IMR-90 (cell line): ENCODE measurements at regions not wholly inside any gene's neighbourhood (a gene's known extent, or its start where the extent isn't known, plus 50 kb on each side); places are given as distances from the start of the nearest gene placed in this dataset.

Source experiments
- ATAC-seq: fragments of 200-7000 bp; cut with Tn5 transposase; 2 replicates; pipeline ENCODE4 v1.9.1; 2020; ENCODE audit warnings: low read depth, mild to moderate bottlenecking, moderate library complexity
- BruUV-seq: library from RNA; stranded (reverse); fragments of 400-500 nt; replicated peaks from 2 replicates; lab custom pipeline; 2021; lab: Mats Ljungman, UMichigan
- CTCF ChIA-PET: fragments of 300-600 bp; formaldehyde crosslinking; extraction: SDS; loops from one replicate; lab custom pipeline; 2021; ENCODE audit warnings: antibody characterized with exemption; lab: Yijun Ruan, JAX
- POLR2A ChIA-PET: fragments of 300-600 bp; sonication (Branson Sonifier 250); formaldehyde crosslinking; loops from one replicate; lab custom pipeline; 2022; ENCODE audit warnings: antibody characterized with exemption; ENCODE audit not compliant: unreplicated experiment; lab: Charles Lee
- DNase-seq: peaks from one replicate; pipeline ENCODE4 v3.0.0; 2013
- H2AFZ ChIP-seq: replicated peaks from 2 replicates; pipeline ENCODE3; 2013; ENCODE audit warnings: low read length, mild to moderate bottlenecking; ENCODE audit not compliant: poor library complexity
- H2AK5ac ChIP-seq: 2 replicates; pipeline ENCODE4 v1.6.1; 2013; ENCODE audit warnings: low read depth, low read length, inconsistent platforms
- H2AK9ac ChIP-seq: replicated peaks from 2 replicates; pipeline ENCODE3; 2013; ENCODE audit warnings: mild to moderate bottlenecking, low read depth, low read length, moderate library complexity; ENCODE audit not compliant: poor library complexity
- H2BK120ac ChIP-seq: 2 replicates; pipeline ENCODE4 v1.6.1; 2013; ENCODE audit warnings: low read depth, low read length, inconsistent platforms
- H2BK15ac ChIP-seq: 3 replicates; pipeline ENCODE4 v1.6.1; 2013; ENCODE audit warnings: low read depth, low read length, inconsistent platforms
- H2BK20ac ChIP-seq: 2 replicates; pipeline ENCODE4 v1.6.1; 2013; ENCODE audit warnings: low read depth, mild to moderate bottlenecking, inconsistent platforms, low read length, moderate library complexity
- H2BK5ac ChIP-seq: 2 replicates; pipeline ENCODE4 v1.6.1; 2013; ENCODE audit warnings: mild to moderate bottlenecking, low read depth, low read length, inconsistent platforms; ENCODE audit not compliant: poor library complexity, severe bottlenecking
- H3K14ac ChIP-seq: replicated peaks from 2 replicates; pipeline ENCODE4 v1.6.1; 2013; ENCODE audit warnings: low read depth, low read length, inconsistent platforms
- H3K18ac ChIP-seq: 2 replicates; pipeline ENCODE4 v1.6.1; 2013; ENCODE audit warnings: low read depth, low read length, control low read depth
- H3K23ac ChIP-seq: 2 replicates; pipeline ENCODE4 v1.6.1; 2013; ENCODE audit warnings: low read depth, low read length, inconsistent platforms
- H3K27ac ChIP-seq: 2 replicates; pipeline ENCODE4 v1.5.1; 2013; ENCODE audit warnings: mild to moderate bottlenecking, control low read depth, low read length; ENCODE audit not compliant: insufficient read depth
- H3K27me3 ChIP-seq: 2 replicates; pipeline ENCODE4 v1.6.1; 2013; ENCODE audit warnings: low read length; ENCODE audit not compliant: control insufficient read depth, insufficient read depth
- H3K36me3 ChIP-seq: 2 replicates; pipeline ENCODE4 v1.6.1; 2013; ENCODE audit warnings: low read length, mixed read lengths; ENCODE audit not compliant: control insufficient read depth, insufficient read depth
- H3K4ac ChIP-seq: 2 replicates; pipeline ENCODE4 v1.6.1; 2013; ENCODE audit warnings: low read depth, low read length, inconsistent platforms
- H3K4me1 ChIP-seq: 2 replicates; pipeline ENCODE4 v1.6.1; 2013; ENCODE audit warnings: low read length, mixed read lengths; ENCODE audit not compliant: control insufficient read depth, insufficient read depth
- H3K4me2 ChIP-seq: 2 replicates; pipeline ENCODE4 v1.6.1; 2013; ENCODE audit warnings: low read depth, mild to moderate bottlenecking, control low read depth, low read length, moderate library complexity
- H3K4me3 ChIP-seq: 2 replicates; pipeline ENCODE4 v1.5.1; 2013; ENCODE audit warnings: low read depth, mild to moderate bottlenecking, control low read depth, low read length, moderate library complexity; ENCODE audit not compliant: insufficient read depth
- H3K56ac ChIP-seq: 2 replicates; pipeline ENCODE4 v1.6.1; 2013; ENCODE audit warnings: low read length, inconsistent platforms; ENCODE audit not compliant: insufficient read depth; ENCODE audit errors: extremely low read depth
- H3K79me1 ChIP-seq, 2 experiments: 2 replicates each; pipeline ENCODE4 v1.6.1; 2013; ENCODE audit warnings: low read length in 2 of 2, inconsistent platforms in 1 of 2, low read depth in 1 of 2
- H3K9ac ChIP-seq: 2 replicates; pipeline ENCODE4 v1.6.1; 2013; ENCODE audit warnings: low read depth, low read length, control low read depth
- H3K9me1 ChIP-seq: 2 replicates; pipeline ENCODE4 v1.6.1; 2013; ENCODE audit warnings: low read length, inconsistent platforms; ENCODE audit not compliant: insufficient read depth
- H3K9me3 ChIP-seq: 2 replicates; pipeline ENCODE4 v1.6.1; 2013; ENCODE audit warnings: low read length; ENCODE audit not compliant: control insufficient read depth, insufficient read depth
- H4K20me1 ChIP-seq: 2 replicates; pipeline ENCODE4 v1.6.1; 2013; ENCODE audit warnings: low read length, inconsistent platforms; ENCODE audit not compliant: insufficient read depth
- H4K5ac ChIP-seq: 2 replicates; pipeline ENCODE4 v1.6.1; 2013; ENCODE audit warnings: mild to moderate bottlenecking, low read depth, low read length, control low read depth
- H4K8ac ChIP-seq, 2 experiments: 2 replicates each; pipeline ENCODE4 v1.6.1; 2013; ENCODE audit warnings: low read depth in 2 of 2, low read length in 2 of 2, control low read depth in 1 of 2, inconsistent platforms in 1 of 2
- H4K91ac ChIP-seq: 2 replicates; pipeline ENCODE4 v1.6.1; 2013; ENCODE audit warnings: low read depth, low read length, inconsistent platforms; ENCODE audit not compliant: insufficient read depth
- BHLHE40 ChIP-seq: fragments of 150-350 bp; IDR thresholded peaks from 2 replicates; pipeline ENCODE4 v1.6.1; 2016; ENCODE audit warnings: mild to moderate bottlenecking, low read depth, low read length
- CEBPB ChIP-seq: IDR thresholded peaks from 2 replicates; pipeline ENCODE4 v1.6.1; 2012; ENCODE audit warnings: low read depth, low read length, improper control_type of control experiment
- CHD1 ChIP-seq: IDR thresholded peaks from 2 replicates; pipeline ENCODE4 v1.6.1; 2012; ENCODE audit warnings: low read depth, low read length, improper control_type of control experiment
- FOS ChIP-seq: fragments of 150-350 bp; IDR thresholded peaks from 2 replicates; pipeline ENCODE4 v1.6.1; 2016; ENCODE audit warnings: low read depth, low read length
- MAZ ChIP-seq: IDR thresholded peaks from 2 replicates; pipeline ENCODE4 v1.6.1; 2012; ENCODE audit warnings: low read depth, mild to moderate bottlenecking, low read length, improper control_type of control experiment, moderate library complexity, borderline replicate concordance
- MXI1 ChIP-seq: IDR thresholded peaks from 2 replicates; pipeline ENCODE4 v1.6.1; 2012; ENCODE audit warnings: low read depth, mild to moderate bottlenecking, low read length, moderate library complexity, borderline replicate concordance
- NFE2L2 ChIP-seq: fragments of 150-350 bp; IDR thresholded peaks from 2 replicates; pipeline ENCODE4 v1.6.1; 2016; ENCODE audit warnings: low read depth, mild to moderate bottlenecking, low read length
- RAD21 ChIP-seq: IDR thresholded peaks from 2 replicates; pipeline ENCODE4 v1.6.1; 2012; ENCODE audit warnings: low read length, improper control_type of control experiment
- RCOR1 ChIP-seq: IDR thresholded peaks from 2 replicates; pipeline ENCODE4 v1.6.1; 2012; ENCODE audit warnings: mild to moderate bottlenecking, low read length, improper control_type of control experiment; ENCODE audit not compliant: insufficient replicate concordance
- RFX5 ChIP-seq: IDR thresholded peaks from 2 replicates; pipeline ENCODE4 v1.8.0; 2012; ENCODE audit warnings: low read depth, mild to moderate bottlenecking, low read length, moderate library complexity
- SMC3 ChIP-seq: fragments of 150-350 bp; IDR thresholded peaks from 2 replicates; pipeline ENCODE4 v1.6.1; 2016; ENCODE audit warnings: low read depth, mild to moderate bottlenecking, antibody characterized with exemption, low read length, moderate library complexity
- USF2 ChIP-seq: fragments of 150-350 bp; IDR thresholded peaks from 2 replicates; pipeline ENCODE4 v1.6.1; 2017; ENCODE audit warnings: mild to moderate bottlenecking, antibody characterized with exemption, low read length, low read depth
- WGBS, 2 experiments: methylation state at CpG; one replicate each; pipeline versions ENCODE4 v1.1.5 to v1.1.7; 2013; ENCODE audit warnings: missing lambda C conversion rate in 2 of 2; ENCODE audit not compliant: insufficient read length in 1 of 2; ENCODE audit errors: extremely low coverage in 2 of 2; 5-methylcytosine and 5-hydroxymethylcytosine counted together
- dilution Hi-C: fragments of 300-500 bp; cut with HindIII; formaldehyde crosslinking; loops from one replicate; pipeline ENCODE4 v1.14.3; 2018; ENCODE audit warnings: low sequenced_read_pairs; ENCODE audit not compliant: unreplicated experiment
- in situ Hi-C: fragments of 300-500 bp; cut with MboI; formaldehyde crosslinking; loops from 3 replicates; pipeline ENCODE4 v1.14.3; 2019; ENCODE audit warnings: low sequenced_read_pairs, inconsistent platforms, mixed read lengths
- intact Hi-C: fragments of 100-400 bp; cut with micrococcal nuclease; formaldehyde crosslinking; loops from 2 replicates; pipeline ENCODE4 v1.10.0; 2022
- TF ChIP-seq, protein P1 (sequence below): fragments of 150-350 bp; IDR thresholded peaks from 2 replicates; pipeline ENCODE4 v1.6.1; 2016; ENCODE audit warnings: low read depth, mild to moderate bottlenecking, low read length, moderate library complexity, borderline replicate concordance

DNA sequence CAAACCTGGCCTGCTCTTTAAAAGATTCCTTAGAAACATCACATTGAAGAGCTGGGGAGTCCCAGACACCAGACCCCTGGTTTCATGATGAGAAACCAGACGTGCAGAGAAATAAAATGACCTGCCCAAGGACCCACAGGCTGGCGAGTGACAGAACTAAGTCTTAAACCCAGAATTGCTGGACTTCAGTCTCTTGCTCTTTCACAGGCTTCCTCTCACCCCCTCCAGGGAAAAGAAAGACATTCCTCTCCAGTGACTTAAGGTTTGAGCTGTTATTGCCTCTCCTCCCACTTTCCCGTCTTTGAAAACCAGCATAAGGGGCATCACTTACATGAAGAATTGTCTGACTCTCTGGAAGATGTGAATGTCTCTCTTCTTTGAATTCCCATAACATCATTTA lies 535.2 kb downstream of the IRX1 start:
- H2BK20ac ChIP-seq: no peak overlapping the region
- H2AK5ac ChIP-seq: no peak overlapping the region
- intact Hi-C loops (no loop called here), dilution Hi-C loops (no loop called here), in situ Hi-C loops (no loop called here)
- H3K9me1 ChIP-seq: no peaks in the 10 kb centered on the region
- H3K18ac ChIP-seq: no peak overlapping the region
- 0% methylated on average over 2 of the region's 3 CpGs; no CpG with 5 or more reads in 1 of the 2 experiments for WGBS, 2 experiments
- H3K9ac ChIP-seq: no peak overlapping the region
- no peaks in the 10 kb centered on the region for H3K79me1 ChIP-seq
- ChIA-PET POLR2A (no interaction called here), CTCF (no interaction called here)
- no peak overlapping the region for H3K56ac ChIP-seq
- H3K23ac ChIP-seq: no peak overlapping the region
- H3K4me3 ChIP-seq: no peak overlapping the region
- no peak overlapping the region for H3K4me2 ChIP-seq
- no peak overlapping the region for H2BK120ac ChIP-seq
- no peaks in the 10 kb centered on the region for H3K4me1 ChIP-seq
- no peak for ATAC-seq
- H3K27me3 ChIP-seq: no peaks in the 10 kb centered on the region
- no peak overlapping the region for H2BK15ac ChIP-seq
- BruUV-seq: no TSS peak
- H3K14ac ChIP-seq: no peak overlapping the region
- DNase-seq: no peak
- H4K8ac ChIP-seq: no peak overlapping the region
- no peak overlapping the region for H3K4ac ChIP-seq
- no peaks in the 10 kb centered on the region for H4K20me1 ChIP-seq
- no peak overlapping the region for H4K5ac ChIP-seq
- no peak overlapping the region for H2AFZ ChIP-seq
- H2AK9ac ChIP-seq: no peak overlapping the region
- no peak overlapping the region for H4K91ac ChIP-seq
- no peak overlapping the region for H3K27ac ChIP-seq
- H3K36me3 ChIP-seq: no peaks in the 10 kb centered on the region
- peaks cover 29% of the 10 kb centered on the region for H3K9me3 ChIP-seq
- TF ChIP-seq CEBPB (no peak), RCOR1 (no peak), RAD21 (no peak), MAZ (no peak), BHLHE40 (no peak), NFE2L2 (no peak), USF2 (no peak), RFX5 (no peak), FOS (no peak), MXI1 (no peak), SMC3 (no peak), CHD1 (no peak)
- TF ChIP-seq, protein P1, sequence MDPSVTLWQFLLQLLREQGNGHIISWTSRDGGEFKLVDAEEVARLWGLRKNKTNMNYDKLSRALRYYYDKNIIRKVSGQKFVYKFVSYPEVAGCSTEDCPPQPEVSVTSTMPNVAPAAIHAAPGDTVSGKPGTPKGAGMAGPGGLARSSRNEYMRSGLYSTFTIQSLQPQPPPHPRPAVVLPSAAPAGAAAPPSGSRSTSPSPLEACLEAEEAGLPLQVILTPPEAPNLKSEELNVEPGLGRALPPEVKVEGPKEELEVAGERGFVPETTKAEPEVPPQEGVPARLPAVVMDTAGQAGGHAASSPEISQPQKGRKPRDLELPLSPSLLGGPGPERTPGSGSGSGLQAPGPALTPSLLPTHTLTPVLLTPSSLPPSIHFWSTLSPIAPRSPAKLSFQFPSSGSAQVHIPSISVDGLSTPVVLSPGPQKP: no peak
- H2BK5ac ChIP-seq: no peak overlapping the region
